Fibroblast of skin of back (primary cell): ENCODE measurements at regions not wholly inside any gene's neighbourhood (a gene's known extent, or its start where the extent isn't known, plus 50 kb on each side); places are given as distances from the start of the nearest gene placed in this dataset.

Experiments
- DNase-seq: peaks from one replicate; pipeline ENCODE4 v3.0.0-alpha.2; 2013

DNA sequence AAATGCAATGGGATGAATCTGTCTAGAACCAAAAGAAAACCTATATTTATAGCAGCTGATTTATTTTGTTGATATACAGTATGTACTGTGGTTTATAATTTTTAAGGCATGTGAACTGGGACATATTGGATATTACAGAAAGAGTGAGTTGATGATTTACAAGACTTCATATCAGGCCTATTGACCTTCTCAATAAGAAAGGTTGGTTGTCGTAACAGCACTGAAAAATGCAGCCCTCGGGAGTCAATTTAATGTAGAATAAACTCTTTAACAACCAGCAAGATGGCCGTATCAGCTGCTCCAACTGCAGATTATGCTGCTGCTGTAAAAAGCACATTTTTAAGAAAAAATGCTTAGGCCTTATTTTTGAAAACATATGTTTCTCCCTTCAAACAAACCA is 407.3 kb downstream of the GXYLT1 start:
- no peak for DNase-seq

DNA sequence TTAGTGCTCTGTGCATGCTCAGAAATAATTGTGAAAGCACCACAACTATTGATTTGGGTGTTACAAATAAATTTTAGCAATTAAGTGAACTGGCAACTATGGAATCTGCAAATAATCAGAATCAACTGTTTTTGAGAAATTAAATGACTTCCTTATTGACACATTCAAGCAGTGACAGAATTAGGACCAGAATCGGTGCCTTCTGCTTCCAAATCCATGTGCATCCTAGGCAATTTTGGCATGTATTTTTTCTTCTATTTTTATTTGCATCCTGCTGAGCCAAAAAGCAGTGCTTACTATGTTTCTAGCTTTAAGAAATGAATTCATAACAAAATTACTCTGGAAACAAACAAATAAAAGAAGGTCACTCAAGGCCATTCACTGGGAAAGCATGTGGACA is 408.2 kb downstream of the GXYLT1 start:
- no peak for DNase-seq

GRCh38 chr12:41731691-41732090 is 413.0 kb downstream of the GXYLT1 start:
- no peak for DNase-seq

DNA sequence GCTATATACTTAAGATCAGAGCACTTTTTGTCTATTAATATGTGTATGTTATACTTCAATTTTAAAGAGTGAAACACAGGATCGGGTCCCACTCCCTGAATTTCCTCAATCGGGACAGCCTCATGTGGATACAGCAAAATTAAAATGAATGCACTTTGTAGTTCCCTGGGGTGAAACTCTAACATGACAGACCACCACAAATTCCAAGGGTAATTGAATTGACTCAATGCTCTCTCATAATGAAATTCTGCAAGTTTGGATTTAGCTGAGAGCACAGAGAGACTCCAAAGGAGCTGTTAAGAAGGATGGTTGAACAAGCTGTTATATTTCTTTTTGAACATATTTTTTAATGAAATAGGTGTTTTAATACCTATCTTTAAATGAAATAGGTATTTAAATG is 413.6 kb downstream of the GXYLT1 start:
- no peak for DNase-seq

GRCh38 chr12:41724216-41724615 is 420.5 kb downstream of the GXYLT1 start:
- DNase-seq, result no peak

GRCh38 chr12:41719214-41719613 is 425.5 kb downstream of the GXYLT1 start:
- no peak for DNase-seq

DNA sequence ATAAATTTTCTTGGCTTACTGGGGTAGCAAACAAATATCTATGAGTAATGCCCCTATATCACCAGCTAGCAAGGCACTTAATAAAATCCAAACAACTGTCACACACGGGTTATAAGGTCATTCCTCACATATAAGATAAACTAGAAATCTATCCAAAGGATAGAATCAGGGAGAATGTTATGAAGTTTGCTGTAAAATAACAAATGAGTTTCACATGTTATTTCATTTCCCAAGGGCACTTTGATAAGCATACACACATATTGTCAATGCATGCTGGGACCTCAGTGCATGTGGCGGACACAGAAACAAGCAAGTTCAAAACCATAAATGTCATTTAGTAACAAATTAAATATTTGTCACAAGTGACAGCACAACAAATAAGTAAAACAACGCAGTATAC is 429.4 kb downstream of the GXYLT1 start:
- no peak for DNase-seq

DNA sequence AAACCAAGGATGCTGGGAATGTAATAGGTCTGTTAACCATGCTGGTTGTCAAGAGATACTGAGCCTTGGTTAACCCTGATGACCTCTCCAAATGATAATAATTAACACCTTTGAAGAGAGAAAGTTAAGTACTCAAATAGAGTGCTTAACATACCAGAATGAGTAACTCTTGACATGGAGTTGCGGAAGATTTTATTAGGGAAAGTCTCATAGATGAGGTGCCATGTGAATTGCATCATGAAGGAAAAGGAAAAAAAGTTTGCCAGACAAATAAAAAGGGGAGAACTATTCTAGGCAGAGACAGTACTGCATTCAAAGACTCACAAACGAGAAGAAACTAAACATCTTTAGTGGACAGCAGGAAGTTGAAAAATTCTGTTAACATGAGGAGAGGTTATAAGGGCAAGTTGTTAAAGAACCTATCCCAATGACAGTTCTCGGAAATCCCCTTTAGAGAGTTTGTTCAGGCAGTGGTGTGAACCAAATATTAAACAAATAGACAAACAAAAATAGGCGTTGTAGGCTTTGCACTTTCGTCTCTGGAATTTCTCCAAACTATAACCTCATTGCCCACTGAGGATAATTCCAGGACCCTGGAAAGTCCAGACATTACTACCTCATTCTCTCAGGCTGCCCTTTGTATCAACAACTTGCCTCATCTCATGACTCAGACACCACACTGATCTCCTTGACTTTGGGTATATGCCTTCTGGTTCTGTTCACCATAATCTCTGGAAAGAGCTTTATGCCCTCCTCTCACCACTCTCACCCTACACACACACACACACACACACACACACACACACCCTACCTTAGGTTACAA is 435.0 kb downstream of the GXYLT1 start:
- peak; percentile 7 for DNase-seq

GRCh38 chr12:41709012-41709411 is 435.7 kb downstream of the GXYLT1 start:
- DNase-seq, result no peak

- DNase-seq, result no peak
These were observed 438.3 kb downstream of the GXYLT1 start for GRCh38 chr12:41706376-41706775.

GRCh38 chr12:41701943-41702601 is 442.6 kb downstream of the GXYLT1 start:
- DNase-seq, result no peak

GRCh38 chr12:41700940-41701339 is 443.7 kb downstream of the GXYLT1 start:
- DNase-seq, result no peak

DNA sequence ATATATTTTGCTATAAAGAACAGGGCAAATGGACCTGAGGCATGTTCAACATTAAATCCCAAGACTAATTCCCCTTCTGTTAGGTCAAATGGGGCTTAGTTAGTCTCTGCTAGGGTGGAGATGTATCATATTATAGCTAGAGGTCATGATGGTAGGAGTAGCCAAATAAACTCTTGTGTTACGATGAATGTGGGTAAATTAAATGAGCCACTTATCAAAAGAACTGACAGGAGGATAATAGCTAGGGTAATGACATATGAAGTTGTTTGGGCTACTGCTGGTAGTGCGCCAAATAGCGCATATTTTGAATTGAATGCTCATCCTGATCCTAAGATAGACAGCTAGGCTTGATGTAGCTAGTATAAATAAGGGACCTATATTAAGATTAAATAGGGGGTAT is 445.0 kb downstream of the GXYLT1 start:
- DNase-seq, result no peak

DNA sequence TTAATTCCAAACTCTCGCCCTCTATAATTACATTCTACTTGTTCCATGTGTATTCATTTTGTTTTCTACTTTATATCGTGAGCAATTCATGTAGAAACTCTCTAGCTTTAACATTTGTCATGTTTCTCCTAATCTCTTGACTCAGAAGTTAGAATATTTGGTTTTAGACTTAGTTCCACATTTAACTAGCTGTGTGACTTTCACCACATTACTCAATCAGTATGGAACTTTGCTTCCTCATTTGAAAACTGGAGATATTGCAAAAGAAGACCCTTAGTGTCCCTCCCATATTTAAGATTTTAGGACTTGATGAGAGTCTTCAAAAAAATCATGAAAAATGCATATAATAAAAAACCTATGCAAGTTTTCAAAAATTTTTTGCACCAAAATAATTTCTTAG is 447.5 kb downstream of the GXYLT1 start:
- no peak for DNase-seq

GRCh38 chr12:41684997-41685396 is 459.7 kb downstream of the GXYLT1 start:
- DNase-seq, result peak; percentile 12

GRCh38 chr12:41683513-41684240 is 461.0 kb downstream of the GXYLT1 start:
- no peak for DNase-seq

GRCh38 chr12:41683023-41683422 is 461.7 kb downstream of the GXYLT1 start:
- DNase-seq, result no peak

DNA sequence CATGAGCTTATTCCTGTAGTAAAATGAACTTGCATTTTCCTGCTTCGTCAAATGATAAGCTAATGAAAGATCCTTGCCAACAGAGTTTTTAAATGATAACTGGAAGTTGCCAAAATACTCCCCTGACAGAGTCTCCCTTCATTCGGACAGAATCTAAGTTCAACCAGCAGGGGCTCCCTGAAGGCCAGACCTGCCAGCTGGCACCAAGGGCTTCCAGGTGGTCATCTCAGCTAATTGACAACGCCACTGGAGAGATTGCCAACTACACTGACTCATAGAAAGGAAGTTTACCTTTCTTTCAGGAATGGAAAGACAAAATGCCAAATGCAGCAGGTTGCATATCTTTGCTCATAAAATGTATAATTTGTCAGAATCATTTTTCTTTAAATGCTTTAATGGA is 462.8 kb downstream of the GXYLT1 start:
- no peak for DNase-seq

DNA sequence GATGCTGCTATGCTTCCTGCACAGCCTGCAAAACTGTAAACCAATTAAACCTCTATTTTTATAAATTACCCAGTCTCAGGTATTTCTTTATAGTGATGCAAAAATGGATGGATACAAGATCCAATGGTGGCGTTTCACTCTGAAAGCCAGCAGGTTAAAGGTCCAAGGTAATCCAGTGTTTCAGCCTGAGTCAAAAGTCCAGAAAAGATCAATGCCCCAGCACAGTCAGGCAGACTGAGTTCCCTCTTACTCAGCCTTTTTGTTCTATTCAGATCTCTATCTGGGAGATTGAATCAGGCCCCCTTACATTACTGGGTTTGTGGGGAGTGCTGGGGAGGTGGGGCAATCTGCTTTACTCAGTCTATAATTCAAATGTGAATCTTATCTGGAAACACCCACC is 464.5 kb downstream of the GXYLT1 start:
- no peak for DNase-seq

GRCh38 chr12:41663598-41664265 is 475.6 kb downstream of the PDZRN4 start:
- peak; percentile 9 for DNase-seq

DNA sequence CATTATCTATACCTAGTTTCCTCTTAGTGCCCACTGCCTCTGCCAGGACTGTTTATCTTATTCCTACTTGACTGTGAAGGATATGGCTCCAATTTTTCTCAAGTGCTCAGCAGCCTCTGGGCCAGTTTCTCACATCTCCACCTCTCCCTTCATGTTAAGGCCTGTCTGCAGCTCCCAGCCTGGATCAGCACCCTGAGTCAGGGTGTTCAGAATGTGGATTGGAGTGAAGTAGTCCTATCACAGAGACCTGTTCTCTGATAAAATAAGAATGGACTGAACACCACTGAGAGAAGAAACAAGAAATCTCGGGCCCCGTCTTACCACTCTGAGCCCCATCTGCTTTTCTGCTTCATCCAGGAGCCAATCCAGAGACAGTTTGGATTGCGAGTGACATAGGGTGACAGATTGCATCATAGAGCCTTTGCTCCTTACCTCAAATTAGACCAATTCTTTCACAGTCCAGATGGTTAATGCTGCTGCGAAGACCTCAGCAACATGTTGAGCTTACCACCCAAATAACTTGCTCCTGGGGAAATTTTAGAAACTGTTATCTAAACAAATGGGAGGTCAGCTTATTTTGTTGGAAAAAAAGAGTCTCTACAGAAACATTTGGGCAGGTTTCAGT is 473.1 kb downstream of the PDZRN4 start:
- DNase-seq, result no peak

DNA sequence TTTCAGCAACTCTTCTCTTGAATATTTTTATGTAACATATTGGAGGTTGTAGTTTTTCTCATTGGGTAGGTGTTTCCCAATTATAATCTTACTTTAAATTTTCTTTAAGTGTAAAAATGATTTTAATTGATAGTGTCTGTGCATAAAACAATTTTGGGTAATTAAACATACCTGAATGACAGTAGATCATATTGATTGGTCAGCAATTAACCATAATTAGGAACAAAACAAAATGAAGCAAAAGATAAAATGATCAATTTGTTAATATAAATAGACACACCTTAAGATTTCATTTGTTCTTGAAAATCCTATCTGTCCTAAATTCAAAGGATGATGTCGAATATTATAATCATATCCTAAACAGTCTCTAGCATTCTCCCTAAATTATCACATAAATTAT is 468.3 kb downstream of the PDZRN4 start:
- DNase-seq, result no peak
